HEK293 (cell line): ENCODE measurements at regions not wholly inside any gene's neighbourhood (a gene's known extent, or its start where the extent isn't known, plus 50 kb on each side); places are given as distances from the start of the nearest gene placed in this dataset.

Source experiments
- CTCF ChIP-seq: fragments of 450-650 bp; formaldehyde crosslinking; IDR thresholded peaks from 2 replicates; pipeline ENCODE4 v1.5.1; 2016; ENCODE audit warnings: missing biosample characterization, missing genetic modification characterization
- REPIN1 ChIP-seq: fragments of 450-650 bp; formaldehyde crosslinking; IDR thresholded peaks from 2 replicates; pipeline ENCODE4 v1.5.1; 2017; ENCODE audit warnings: missing biosample characterization, missing genetic modification characterization, low read depth
- REST ChIP-seq: fragments of 450-650 bp; formaldehyde crosslinking; IDR thresholded peaks from 2 replicates; pipeline ENCODE4 v1.5.1; 2016; ENCODE audit warnings: missing biosample characterization, missing genetic modification characterization
- TCF7L2 ChIP-seq: IDR thresholded peaks from 2 replicates; pipeline ENCODE4 v1.6.1; 2011; ENCODE audit warnings: low read depth, mild to moderate bottlenecking, inconsistent platforms, low read length, moderate library complexity, borderline replicate concordance
- TSHZ1 ChIP-seq: fragments of 450-650 bp; formaldehyde crosslinking; IDR thresholded peaks from 2 replicates; pipeline ENCODE4 v1.5.1; 2016; ENCODE audit warnings: missing biosample characterization, missing genetic modification characterization, borderline replicate concordance
- ZBTB21 ChIP-seq: fragments of 450-650 bp; formaldehyde crosslinking; IDR thresholded peaks from 2 replicates; pipeline ENCODE4 v1.5.1; 2017; ENCODE audit warnings: missing biosample characterization, missing genetic modification characterization
- ZNF121 ChIP-seq: fragments of 450-650 bp; formaldehyde crosslinking; IDR thresholded peaks from 2 replicates; pipeline ENCODE4 v1.5.1; 2016; ENCODE audit warnings: missing biosample characterization, missing genetic modification characterization
- ZNF354C ChIP-seq: fragments of 450-650 bp; formaldehyde crosslinking; IDR thresholded peaks from 2 replicates; pipeline ENCODE4 v1.5.1; 2016; ENCODE audit warnings: missing biosample characterization, missing genetic modification characterization, low read depth, borderline replicate concordance
- ZNF488 ChIP-seq: fragments of 450-650 bp; formaldehyde crosslinking; IDR thresholded peaks from 2 replicates; pipeline ENCODE4 v1.5.1; 2016; ENCODE audit warnings: missing biosample characterization, missing genetic modification characterization
- ZNF768 ChIP-seq: fragments of 450-650 bp; formaldehyde crosslinking; IDR thresholded peaks from 2 replicates; pipeline ENCODE4 v1.5.1; 2018; ENCODE audit warnings: missing biosample characterization, mild to moderate bottlenecking, missing genetic modification characterization

- TF ChIP-seq CTCF (tag by site-specific recombination) (no peak), ZBTB21 (tag by site-specific recombination) (no peak), ZNF768 (tag by site-specific recombination) (no peak), ZNF488 (no peak), ZNF121 (no peak), TSHZ1 (no peak), REST (tag by site-specific recombination) (no peak), REPIN1 (tag by site-specific recombination) (no peak), ZNF354C (tag by site-specific recombination) (no peak), TCF7L2 (no peak)
These were observed 117.0 kb upstream of the EPHA4 start for GRCh38 chr2:221689140-221689539.
